Activated B cell treated with CpG ODN at 0.5 μM for 24 hours (primary cell): ENCODE measurements at regions not wholly inside any gene's neighbourhood (a gene's known extent, or its start where the extent isn't known, plus 50 kb on each side); places are given as distances from the start of the nearest gene placed in this dataset.

ENCODE experiments used
- ATAC-seq: fragments of 200-7000 bp; cut with Tn5 transposase; one replicate; pipeline ENCODE4 v1.10.0; 2021; ENCODE audit warnings: low read depth, mild to moderate bottlenecking, moderate library complexity
- CTCF ChIA-PET: fragments of 350-600 bp; sonication (Branson Sonifier 250); formaldehyde crosslinking; loops from one replicate; lab custom pipeline; 2021; ENCODE audit warnings: antibody characterized with exemption; lab: Charles Lee
- POLR2A ChIA-PET: fragments of 350-600 bp; sonication (Branson Sonifier 250); formaldehyde crosslinking; loops from one replicate; lab custom pipeline; 2021; ENCODE audit warnings: antibody characterized with exemption; lab: Charles Lee
- DNase-seq: peaks from one replicate; pipeline ENCODE4 v3.0.0; 2022
- H3K27ac Mint-ChIP-seq: one replicate; pipeline ENCODE4 v1.8.0; 2020; ENCODE audit warnings: mixed read lengths
- H3K27me3 Mint-ChIP-seq: one replicate; pipeline ENCODE4 v1.8.0; 2021; ENCODE audit warnings: mixed read lengths
- H3K36me3 Mint-ChIP-seq: one replicate; pipeline ENCODE4 v1.8.0; 2021; ENCODE audit warnings: low read depth, mixed read lengths
- H3K4me1 Mint-ChIP-seq: one replicate; pipeline ENCODE4 v1.8.0; 2021; ENCODE audit warnings: mixed read lengths
- H3K4me3 Mint-ChIP-seq: one replicate; pipeline ENCODE4 v1.8.0; 2020; ENCODE audit warnings: mild to moderate bottlenecking, mixed read lengths
- H3K9me3 Mint-ChIP-seq: one replicate; pipeline ENCODE4 v1.8.0; 2020; ENCODE audit warnings: mixed read lengths
- intact Hi-C: fragments of 100-400 bp; cut with micrococcal nuclease; formaldehyde crosslinking; loops from one replicate; pipeline ENCODE4 v1.15.1; 2024
- TF ChIP-seq, protein P1 (sequence below): fragments of 200-600 bp; IDR thresholded peaks from one replicate; pipeline ENCODE4 v1.8.0; 2022; ENCODE audit warnings: antibody characterized with exemption, mild to moderate bottlenecking

DNA sequence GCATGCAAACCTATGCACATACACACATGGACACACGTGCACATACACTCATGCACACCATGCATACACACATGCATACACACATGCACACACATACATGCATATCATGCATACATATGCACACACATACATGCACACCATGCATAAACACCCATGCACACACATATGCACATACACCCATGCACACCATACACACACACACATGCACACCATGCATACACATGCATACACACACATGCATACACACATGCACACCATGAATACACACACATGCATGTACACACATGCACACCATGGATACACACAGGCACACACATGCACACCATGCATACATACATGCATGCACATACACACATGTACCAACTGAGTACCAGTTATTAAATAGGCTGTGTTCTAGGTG lies 543.3 kb upstream of the EEF2KMT start:
- intact Hi-C loops: no loop called here
- TF ChIP-seq, protein P1, sequence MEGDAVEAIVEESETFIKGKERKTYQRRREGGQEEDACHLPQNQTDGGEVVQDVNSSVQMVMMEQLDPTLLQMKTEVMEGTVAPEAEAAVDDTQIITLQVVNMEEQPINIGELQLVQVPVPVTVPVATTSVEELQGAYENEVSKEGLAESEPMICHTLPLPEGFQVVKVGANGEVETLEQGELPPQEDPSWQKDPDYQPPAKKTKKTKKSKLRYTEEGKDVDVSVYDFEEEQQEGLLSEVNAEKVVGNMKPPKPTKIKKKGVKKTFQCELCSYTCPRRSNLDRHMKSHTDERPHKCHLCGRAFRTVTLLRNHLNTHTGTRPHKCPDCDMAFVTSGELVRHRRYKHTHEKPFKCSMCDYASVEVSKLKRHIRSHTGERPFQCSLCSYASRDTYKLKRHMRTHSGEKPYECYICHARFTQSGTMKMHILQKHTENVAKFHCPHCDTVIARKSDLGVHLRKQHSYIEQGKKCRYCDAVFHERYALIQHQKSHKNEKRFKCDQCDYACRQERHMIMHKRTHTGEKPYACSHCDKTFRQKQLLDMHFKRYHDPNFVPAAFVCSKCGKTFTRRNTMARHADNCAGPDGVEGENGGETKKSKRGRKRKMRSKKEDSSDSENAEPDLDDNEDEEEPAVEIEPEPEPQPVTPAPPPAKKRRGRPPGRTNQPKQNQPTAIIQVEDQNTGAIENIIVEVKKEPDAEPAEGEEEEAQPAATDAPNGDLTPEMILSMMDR: no peak
- H3K36me3 Mint-ChIP-seq: no peaks in the 10 kb centered on the region
- H3K27ac Mint-ChIP-seq: no peak overlapping the region
- no peaks in the 10 kb centered on the region for H3K4me1 Mint-ChIP-seq
- CTCF ChIA-PET: no interaction called here
- H3K27me3 Mint-ChIP-seq: no peaks in the 10 kb centered on the region
- POLR2A ChIA-PET: no interaction called here
- H3K4me3 Mint-ChIP-seq: no peak overlapping the region
- ATAC-seq (no peak), DNase-seq (no peak)
- H3K9me3 Mint-ChIP-seq: peaks cover 4% of the 10 kb centered on the region

DNA sequence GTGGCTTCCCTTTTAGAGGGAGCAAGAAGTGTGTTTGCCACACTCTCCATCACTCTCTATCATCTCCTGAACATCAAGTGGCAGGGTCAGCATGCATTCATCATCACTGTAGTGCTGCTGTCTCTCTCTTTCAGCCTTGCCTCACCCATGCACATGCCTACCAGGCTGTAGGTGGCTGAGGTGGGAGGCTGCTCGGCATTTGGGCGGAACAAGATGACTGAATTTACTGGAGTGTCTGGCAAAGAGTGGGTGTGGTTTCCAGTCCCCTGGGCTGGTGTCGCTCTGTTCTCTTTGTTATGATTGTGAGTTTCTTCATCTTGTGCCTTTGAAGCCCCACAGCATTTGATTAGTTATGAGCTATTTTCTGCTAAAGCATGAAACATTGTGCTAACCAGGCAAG lies 541.9 kb upstream of the EEF2KMT start:
- DNase-seq (no peak), ATAC-seq (no peak)
- H3K27ac Mint-ChIP-seq: no peak overlapping the region
- no peaks in the 10 kb centered on the region for H3K27me3 Mint-ChIP-seq
- H3K4me3 Mint-ChIP-seq: no peak overlapping the region
- ChIA-PET CTCF (no interaction called here), POLR2A (no interaction called here)
- H3K36me3 Mint-ChIP-seq: no peaks in the 10 kb centered on the region
- intact Hi-C loops: no loop called here
- TF ChIP-seq, protein P1: no peak
- no peaks in the 10 kb centered on the region for H3K4me1 Mint-ChIP-seq
- H3K9me3 Mint-ChIP-seq: peaks cover 4% of the 10 kb centered on the region

DNA sequence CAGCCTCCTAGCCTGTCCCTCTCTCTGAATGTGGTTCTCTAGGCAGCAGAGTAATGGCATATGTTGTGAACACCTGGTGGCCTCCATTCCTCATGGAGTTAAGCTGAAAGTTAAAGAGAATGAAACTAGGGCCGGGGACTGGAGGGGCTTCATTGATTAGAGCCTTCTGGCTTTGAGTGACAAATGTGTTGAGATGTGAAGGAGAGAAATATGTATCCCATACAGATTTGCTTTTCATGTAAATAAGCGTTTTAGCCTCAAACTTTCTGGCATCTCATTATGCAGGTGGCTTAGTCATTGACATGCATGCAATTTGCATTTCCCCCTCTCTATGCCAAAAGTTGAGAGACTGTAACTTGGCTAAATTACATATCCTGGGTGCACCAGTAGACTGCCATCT lies 537.7 kb upstream of the EEF2KMT start:
- H3K27me3 Mint-ChIP-seq: no peaks in the 10 kb centered on the region
- intact Hi-C loops: no loop called here
- TF ChIP-seq, protein P1: no peak

DNA sequence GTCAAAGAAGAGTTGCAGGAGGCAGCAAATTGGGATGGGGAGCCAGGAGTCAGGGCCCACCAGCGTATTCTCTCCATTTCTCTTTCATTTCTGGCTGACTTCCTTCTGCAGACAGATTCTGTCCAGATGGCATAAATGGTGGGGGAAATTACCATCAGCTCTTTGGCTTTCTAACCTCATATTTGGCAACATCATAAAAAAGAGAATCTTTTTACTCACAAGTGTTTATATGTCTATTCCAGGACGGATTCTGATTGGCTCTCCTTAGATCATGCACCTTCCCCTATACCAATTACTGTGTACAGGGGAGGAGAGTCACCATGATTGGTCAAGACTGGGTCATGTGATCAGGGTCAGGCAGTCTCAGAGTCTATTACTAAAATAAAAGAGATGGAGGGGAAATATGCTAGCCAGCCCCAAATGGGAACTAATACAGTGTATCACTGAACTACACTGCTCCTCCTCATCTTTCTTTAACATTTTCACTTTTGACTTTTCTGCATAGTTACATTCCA lies 537.1 kb upstream of the EEF2KMT start:
- no peak overlapping the region for H3K27ac Mint-ChIP-seq
- no peaks in the 10 kb centered on the region for H3K4me1 Mint-ChIP-seq
- intact Hi-C loops: no loop called here
- TF ChIP-seq, protein P1: no peak
- DNase-seq: no peak
- CTCF ChIA-PET: no interaction called here
- H3K4me3 Mint-ChIP-seq: no peak overlapping the region
- H3K9me3 Mint-ChIP-seq: peaks cover 2% of the 10 kb centered on the region
- POLR2A ChIA-PET: no interaction called here
- H3K27me3 Mint-ChIP-seq: no peaks in the 10 kb centered on the region
- ATAC-seq: no peak
- H3K36me3 Mint-ChIP-seq: no peaks in the 10 kb centered on the region

More for the DNA sequence above, 537.7 kb upstream of the EEF2KMT start:
- H3K36me3 Mint-ChIP-seq: no peaks in the 10 kb centered on the region
- H3K4me1 Mint-ChIP-seq: no peaks in the 10 kb centered on the region
- no peak for ATAC-seq
- ChIA-PET CTCF (no interaction called here), POLR2A (no interaction called here)
- peaks cover 5% of the 10 kb centered on the region for H3K9me3 Mint-ChIP-seq
- DNase-seq: no peak
- no peak overlapping the region for H3K27ac Mint-ChIP-seq
- H3K4me3 Mint-ChIP-seq: no peak overlapping the region

DNA sequence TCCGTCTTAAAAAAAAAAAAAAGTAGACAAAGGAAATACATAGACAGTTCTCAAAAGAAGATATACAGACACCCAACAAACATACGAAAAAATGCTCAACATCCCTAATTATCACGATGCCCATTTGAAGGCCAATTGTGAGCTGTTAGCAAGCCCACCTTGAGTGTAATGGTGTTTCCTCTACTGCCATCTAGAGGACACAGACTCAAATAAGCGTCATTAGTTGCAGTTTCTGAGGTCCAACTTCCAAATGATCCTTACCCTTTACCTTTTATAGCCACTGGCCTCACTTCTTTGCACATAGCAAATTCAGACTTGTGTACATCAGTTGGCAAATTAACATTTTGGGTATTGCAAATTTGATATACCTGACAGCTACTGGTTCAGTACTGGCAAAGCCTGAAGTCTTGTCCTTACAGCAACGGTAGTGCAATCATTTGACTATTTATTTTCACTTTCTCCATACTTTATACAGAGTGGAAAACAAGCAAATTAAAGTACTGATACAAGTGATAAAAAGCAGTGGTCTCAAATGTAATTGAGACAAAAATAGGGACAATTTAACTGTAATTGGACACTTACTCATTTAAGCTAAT lies 536.3 kb upstream of the EEF2KMT start:
- H3K4me3 Mint-ChIP-seq: no peak overlapping the region
- H3K36me3 Mint-ChIP-seq: no peaks in the 10 kb centered on the region
- H3K27me3 Mint-ChIP-seq: no peaks in the 10 kb centered on the region
- ATAC-seq: no peak
- POLR2A ChIA-PET: no interaction called here
- H3K4me1 Mint-ChIP-seq: no peaks in the 10 kb centered on the region
- intact Hi-C loops: no loop called here
- peaks cover 2% of the 10 kb centered on the region for H3K9me3 Mint-ChIP-seq
- TF ChIP-seq, protein P1: no peak
- CTCF ChIA-PET: no interaction called here
- H3K27ac Mint-ChIP-seq: no peak overlapping the region
- DNase-seq: no peak
